Stimulated activated naive CD8-positive, alpha-beta T cell treated with anti-CD3 and anti-CD28 coated beads, Interleukin-15, amount 100 ng/mL, for 72 hours (primary cell): ENCODE measurements at regions not wholly inside any gene's neighbourhood (a gene's known extent, or its start where the extent isn't known, plus 50 kb on each side); places are given as distances from the start of the nearest gene placed in this dataset.
"Not testable (repeated sequence)": the region's sequence is repeated elsewhere in the genome, so short reads cannot be mapped to it uniquely, and the experiment has no call there.

Experiments used
- ATAC-seq: fragments of 150-1000 bp; cut with Tn5 transposase; 2 replicates; pipeline ENCODE4 v1.10.0; 2021; ENCODE audit warnings: mild to moderate bottlenecking, moderate library complexity
- DNase-seq, 2 donors: peaks; one replicate each; pipeline ENCODE4 v3.0.0; 2021 to 2022
- H3K27ac Mint-ChIP-seq, 2 donors: one replicate each; pipeline ENCODE4 v1.8.0; 2022; ENCODE audit warnings: mild to moderate bottlenecking in 2 of 2, mixed read lengths in 2 of 2, moderate library complexity in 2 of 2
- H3K27me3 Mint-ChIP-seq: one replicate; pipeline ENCODE4 v1.8.0; 2022; ENCODE audit warnings: mixed read lengths
- H3K4me1 Mint-ChIP-seq: one replicate; pipeline ENCODE4 v1.8.0; 2022; ENCODE audit warnings: mild to moderate bottlenecking, mixed read lengths
- H3K4me3 Mint-ChIP-seq, 2 donors: one replicate each; pipeline ENCODE4 v1.8.0; 2022; ENCODE audit warnings: mild to moderate bottlenecking in 2 of 2, mixed read lengths in 2 of 2, moderate library complexity in 1 of 2
- H3K9me3 Mint-ChIP-seq, 2 donors: one replicate each; pipeline ENCODE4 v1.8.0; 2022; ENCODE audit warnings: mixed read lengths in 2 of 2

GRCh38 chr7:10463701-10464100 lies 510.0 kb upstream of the PHF14 start:
- no peak for DNase-seq
- Mint-ChIP-seq H3K4me3 (no peak overlapping the region), H3K9me3 (peaks cover 0 to 3% of the 10 kb centered on the region in 2 donors), H3K27me3 (no peaks in the 10 kb centered on the region), H3K4me1 (no peaks in the 10 kb centered on the region), H3K27ac (no peak overlapping the region)
- no peak for ATAC-seq

GRCh38 chr7:10465536-10465935 lies 508.1 kb upstream of the PHF14 start:
- H3K4me1 Mint-ChIP-seq, H3K4me3 Mint-ChIP-seq, ATAC-seq, DNase-seq, H3K27me3 Mint-ChIP-seq, H3K27ac Mint-ChIP-seq, H3K9me3 Mint-ChIP-seq: not testable (repeated sequence)

- H3K27me3 Mint-ChIP-seq = no peaks in the 10 kb centered on the region
- H3K27ac Mint-ChIP-seq = peak overlapping the region in 1 of 2 donors; percentile 27
- H3K4me3 Mint-ChIP-seq = no peak overlapping the region
- ATAC-seq (no peak), DNase-seq (no peak)
- no peaks in the 10 kb centered on the region for H3K4me1 Mint-ChIP-seq
- no peaks in the 10 kb centered on the region for H3K9me3 Mint-ChIP-seq
Observed at GRCh38 chr7:10468908-10469307, 504.8 kb upstream of the PHF14 start.

- no peak for DNase-seq
- ATAC-seq = no peak
- H3K27me3 Mint-ChIP-seq = no peaks in the 10 kb centered on the region
- no peaks in the 10 kb centered on the region for H3K9me3 Mint-ChIP-seq
- H3K27ac Mint-ChIP-seq = no peak overlapping the region
- no peaks in the 10 kb centered on the region for H3K4me1 Mint-ChIP-seq
- no peak overlapping the region for H3K4me3 Mint-ChIP-seq
Observed at GRCh38 chr7:10469476-10469875, 504.2 kb upstream of the PHF14 start.

GRCh38 chr7:10471280-10472058 lies 502.2 kb upstream of the PHF14 start:
- Mint-ChIP-seq H3K4me3 (no peak overlapping the region), H3K9me3 (no peaks in the 10 kb centered on the region), H3K4me1 (no peaks in the 10 kb centered on the region), H3K27me3 (no peaks in the 10 kb centered on the region), H3K27ac (no peak overlapping the region)
- DNase-seq = no peak
- ATAC-seq = no peak

GRCh38 chr7:10472115-10472514 lies 501.6 kb upstream of the PHF14 start:
- Mint-ChIP-seq H3K27ac (no peak overlapping the region), H3K9me3 (no peaks in the 10 kb centered on the region), H3K27me3 (no peaks in the 10 kb centered on the region), H3K4me3 (no peak overlapping the region), H3K4me1 (no peaks in the 10 kb centered on the region)
- ATAC-seq (no peak), DNase-seq (no peak)

- H3K4me1 Mint-ChIP-seq = no peaks in the 10 kb centered on the region
- H3K4me3 Mint-ChIP-seq = no peak overlapping the region
- no peak overlapping the region for H3K27ac Mint-ChIP-seq
- H3K9me3 Mint-ChIP-seq = no peaks in the 10 kb centered on the region
- DNase-seq (no peak), ATAC-seq (no peak)
- no peaks in the 10 kb centered on the region for H3K27me3 Mint-ChIP-seq
Observed at GRCh38 chr7:10473569-10473968, 500.1 kb upstream of the PHF14 start.

GRCh38 chr7:10474048-10474447 lies 499.6 kb upstream of the PHF14 start:
- H3K9me3 Mint-ChIP-seq = no peaks in the 10 kb centered on the region

GRCh38 chr7:10475940-10476641 lies 497.6 kb upstream of the PHF14 start:
- no peak for ATAC-seq
- H3K9me3 Mint-ChIP-seq = no peaks in the 10 kb centered on the region

More at GRCh38 chr7:10474048-10474447, 499.6 kb upstream of the PHF14 start:
- H3K27ac Mint-ChIP-seq = no peak overlapping the region
- H3K27me3 Mint-ChIP-seq = no peaks in the 10 kb centered on the region
- ATAC-seq (no peak), DNase-seq (no peak)
- H3K4me3 Mint-ChIP-seq = no peak overlapping the region
- H3K4me1 Mint-ChIP-seq = no peaks in the 10 kb centered on the region

GRCh38 chr7:10476642-10477041 lies 497.0 kb upstream of the PHF14 start:
- H3K4me3 Mint-ChIP-seq = no peak overlapping the region
- no peaks in the 10 kb centered on the region for H3K9me3 Mint-ChIP-seq
- H3K27ac Mint-ChIP-seq = no peak overlapping the region
- DNase-seq (no peak), ATAC-seq (no peak)
- no peaks in the 10 kb centered on the region for H3K27me3 Mint-ChIP-seq
- no peaks in the 10 kb centered on the region for H3K4me1 Mint-ChIP-seq

More at GRCh38 chr7:10475940-10476641, 497.6 kb upstream of the PHF14 start:
- Mint-ChIP-seq H3K27me3 (no peaks in the 10 kb centered on the region), H3K27ac (no peak overlapping the region), H3K4me1 (no peaks in the 10 kb centered on the region), H3K4me3 (no peak overlapping the region)
- DNase-seq = no peak

GRCh38 chr7:10483671-10484070 lies 490.0 kb upstream of the PHF14 start:
- no peak overlapping the region for H3K4me3 Mint-ChIP-seq
- DNase-seq = no peak
- no peaks in the 10 kb centered on the region for H3K4me1 Mint-ChIP-seq
- no peaks in the 10 kb centered on the region for H3K27me3 Mint-ChIP-seq
- H3K27ac Mint-ChIP-seq = peak overlapping the region in 1 of 2 donors; percentile 58
- H3K9me3 Mint-ChIP-seq = no peaks in the 10 kb centered on the region
- no peak for ATAC-seq

- no peaks in the 10 kb centered on the region for H3K27me3 Mint-ChIP-seq
- no peak for ATAC-seq
- H3K27ac Mint-ChIP-seq = no peak overlapping the region
- no peak for DNase-seq
- H3K4me3 Mint-ChIP-seq = no peak overlapping the region
- no peaks in the 10 kb centered on the region for H3K9me3 Mint-ChIP-seq
- H3K4me1 Mint-ChIP-seq = no peaks in the 10 kb centered on the region
Observed at GRCh38 chr7:10484767-10485166, 488.9 kb upstream of the PHF14 start.

GRCh38 chr7:10501206-10501884 lies 472.3 kb upstream of the PHF14 start:
- not testable (repeated sequence) for ATAC-seq

GRCh38 chr7:10507032-10507431 lies 466.6 kb upstream of the PHF14 start:
- Mint-ChIP-seq H3K4me1 (no peaks in the 10 kb centered on the region), H3K9me3 (peaks cover 0 to 12% of the 10 kb centered on the region in 2 donors), H3K27me3 (no peaks in the 10 kb centered on the region), H3K4me3 (no peak overlapping the region), H3K27ac (no peak overlapping the region)
- DNase-seq (no peak), ATAC-seq (no peak)

More at GRCh38 chr7:10501206-10501884, 472.3 kb upstream of the PHF14 start:
- H3K27me3 Mint-ChIP-seq, DNase-seq, H3K27ac Mint-ChIP-seq, H3K4me1 Mint-ChIP-seq, H3K4me3 Mint-ChIP-seq: not testable (repeated sequence)
- peaks cover 25 to 50% of the 10 kb centered on the region in 2 donors for H3K9me3 Mint-ChIP-seq

GRCh38 chr7:10521306-10521705 lies 452.4 kb upstream of the PHF14 start:
- no peaks in the 10 kb centered on the region for H3K9me3 Mint-ChIP-seq
- DNase-seq (no peak), ATAC-seq (no peak)
- no peak overlapping the region for H3K27ac Mint-ChIP-seq
- no peaks in the 10 kb centered on the region for H3K4me1 Mint-ChIP-seq
- H3K4me3 Mint-ChIP-seq = no peak overlapping the region
- no peaks in the 10 kb centered on the region for H3K27me3 Mint-ChIP-seq

- H3K27ac Mint-ChIP-seq, H3K27me3 Mint-ChIP-seq, H3K4me1 Mint-ChIP-seq, ATAC-seq, DNase-seq, H3K4me3 Mint-ChIP-seq: not testable (repeated sequence)
- H3K9me3 Mint-ChIP-seq = peaks cover 0 to 15% of the 10 kb centered on the region in 2 donors
Observed at GRCh38 chr7:10533429-10533828, 440.2 kb upstream of the PHF14 start.
